ENCODE measurements at regions not wholly inside any gene's neighbourhood (a gene's known extent, or its start where the extent isn't known, plus 50 kb on each side); places are given as distances from the start of the nearest gene placed in this dataset.

- H3K9me3 Mint-ChIP-seq (ENCODE audit: insufficient read depth) = no peaks in the 10 kb centered on the region
- H3K4me3 Mint-ChIP-seq = no peak overlapping the region
- ATAC-seq (no peak), DNase-seq (no peak)
- no peaks in the 10 kb centered on the region for H3K27me3 Mint-ChIP-seq (ENCODE audit: low read depth)
- ChIA-PET CTCF (no interaction called here), POLR2A (no interaction called here)
- no peaks in the 10 kb centered on the region for H3K36me3 Mint-ChIP-seq (ENCODE audit: low read depth)
- no peak overlapping the region for H3K27ac Mint-ChIP-seq
- no peaks in the 10 kb centered on the region for H3K4me1 Mint-ChIP-seq (ENCODE audit: low read depth)
Measured at GRCh38 chr16:48885471-48885870, 275.5 kb upstream of the N4BP1 start.

- Mint-ChIP-seq H3K4me3 (no peak overlapping the region), H3K36me3 (ENCODE audit: low read depth) (no peaks in the 10 kb centered on the region), H3K9me3 (ENCODE audit: insufficient read depth) (no peaks in the 10 kb centered on the region), H3K27ac (no peak overlapping the region), H3K27me3 (ENCODE audit: low read depth) (no peaks in the 10 kb centered on the region), H3K4me1 (ENCODE audit: low read depth) (no peaks in the 10 kb centered on the region)
- DNase-seq (no peak), ATAC-seq (no peak)
- POLR2A ChIA-PET = no interaction called here
- CTCF ChIA-PET = no interaction called here
Measured at GRCh38 chr16:48881272-48881671, 271.3 kb upstream of the N4BP1 start.

DNA sequence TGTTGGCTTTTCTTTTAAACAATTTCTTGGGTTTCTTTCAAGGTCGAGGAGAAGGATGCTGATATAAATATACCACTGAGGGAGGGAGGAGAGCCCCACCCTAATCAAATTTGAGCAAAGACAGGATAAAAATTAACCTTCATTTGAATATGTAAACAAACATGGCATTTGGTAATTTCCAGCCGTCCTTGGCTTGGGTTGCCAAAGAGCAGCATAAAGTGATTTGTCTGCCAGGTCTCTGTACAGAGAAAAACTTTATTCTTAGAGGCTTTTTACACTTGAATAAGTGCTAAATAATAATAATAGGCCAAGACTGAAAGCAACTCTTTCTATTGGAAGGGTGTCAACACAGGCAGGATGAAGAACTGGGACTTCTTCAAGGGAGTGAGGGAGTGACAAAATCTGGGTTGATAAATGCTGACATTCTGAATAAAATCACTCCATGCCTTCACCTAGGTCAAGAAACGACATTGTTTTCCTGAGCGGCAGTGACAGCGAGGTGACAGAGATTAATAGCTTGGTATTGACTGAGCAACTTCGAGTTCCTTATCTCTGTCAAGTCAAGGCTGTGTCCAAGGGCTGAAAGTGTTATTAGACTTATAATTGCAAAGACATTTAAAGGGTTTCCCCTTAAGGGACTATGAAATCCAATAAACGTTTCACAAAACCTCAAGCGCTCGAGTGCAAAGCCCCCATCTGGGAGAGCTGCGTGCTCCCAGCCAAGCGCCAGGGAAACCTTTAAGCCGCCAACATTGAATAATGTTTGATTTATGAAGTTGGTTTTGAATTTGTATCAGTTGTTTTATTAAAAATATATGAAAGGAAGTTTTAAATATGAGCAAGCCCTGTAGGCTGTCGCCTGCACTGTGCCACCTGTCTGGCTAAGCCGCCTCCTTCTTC is 269.5 kb upstream of the N4BP1 start:
- Mint-ChIP-seq H3K27ac (no peak overlapping the region), H3K36me3 (ENCODE audit: low read depth) (no peaks in the 10 kb centered on the region), H3K4me1 (ENCODE audit: low read depth) (no peaks in the 10 kb centered on the region), H3K27me3 (ENCODE audit: low read depth) (no peaks in the 10 kb centered on the region), H3K4me3 (no peak overlapping the region), H3K9me3 (ENCODE audit: insufficient read depth) (no peaks in the 10 kb centered on the region)
- CTCF ChIA-PET = no interaction called here
- ATAC-seq = no peak
- DNase-seq = no peak
- POLR2A ChIA-PET = no interaction called here

- Mint-ChIP-seq H3K4me3 (no peak overlapping the region), H3K27me3 (ENCODE audit: low read depth) (no peaks in the 10 kb centered on the region), H3K36me3 (ENCODE audit: low read depth) (no peaks in the 10 kb centered on the region), H3K9me3 (ENCODE audit: insufficient read depth) (no peaks in the 10 kb centered on the region), H3K27ac (no peak overlapping the region), H3K4me1 (ENCODE audit: low read depth) (no peaks in the 10 kb centered on the region)
- CTCF ChIA-PET = no interaction called here
- ATAC-seq (no peak), DNase-seq (no peak)
- POLR2A ChIA-PET = no interaction called here
Measured at GRCh38 chr16:48877946-48878345, 268.0 kb upstream of the N4BP1 start.

- no peaks in the 10 kb centered on the region for H3K27me3 Mint-ChIP-seq (ENCODE audit: low read depth)
- no peaks in the 10 kb centered on the region for H3K36me3 Mint-ChIP-seq (ENCODE audit: low read depth)
- H3K9me3 Mint-ChIP-seq (ENCODE audit: insufficient read depth) = no peaks in the 10 kb centered on the region
- ChIA-PET POLR2A (no interaction called here), CTCF (no interaction called here)
- no peak for ATAC-seq
- H3K4me3 Mint-ChIP-seq = no peak overlapping the region
- no peak overlapping the region for H3K27ac Mint-ChIP-seq
- H3K4me1 Mint-ChIP-seq (ENCODE audit: low read depth) = no peaks in the 10 kb centered on the region
- no peak for DNase-seq
Measured at GRCh38 chr16:48870141-48870540, 260.2 kb upstream of the N4BP1 start.

DNA sequence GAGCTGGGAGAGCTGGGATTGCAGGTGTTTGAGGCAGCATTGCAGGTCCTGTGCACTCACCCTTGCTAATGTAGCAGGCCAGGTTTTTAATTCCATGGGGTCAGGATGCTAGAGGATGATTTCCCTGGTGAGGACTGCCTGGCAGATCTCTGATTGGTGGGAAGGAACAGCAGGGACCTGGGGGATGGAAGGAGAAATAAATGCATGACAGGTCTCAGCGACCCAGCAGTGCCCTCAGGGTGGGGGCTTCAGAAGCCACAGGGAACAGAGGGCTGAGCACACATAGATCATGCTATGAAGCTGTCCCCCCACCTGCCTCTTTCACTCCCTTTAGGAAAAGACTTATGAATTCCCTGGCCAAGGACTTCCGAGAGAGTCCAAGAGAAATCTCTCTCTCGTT is 255.5 kb upstream of the N4BP1 start:
- ATAC-seq = no peak
- H3K9me3 Mint-ChIP-seq (ENCODE audit: insufficient read depth) = no peaks in the 10 kb centered on the region
- no peak for DNase-seq
- H3K4me3 Mint-ChIP-seq = no peak overlapping the region
- ChIA-PET CTCF (no interaction called here), POLR2A (no interaction called here)
- H3K27ac Mint-ChIP-seq = no peak overlapping the region
- no peaks in the 10 kb centered on the region for H3K36me3 Mint-ChIP-seq (ENCODE audit: low read depth)
- no peaks in the 10 kb centered on the region for H3K4me1 Mint-ChIP-seq (ENCODE audit: low read depth)
- H3K27me3 Mint-ChIP-seq (ENCODE audit: low read depth) = no peaks in the 10 kb centered on the region

- H3K27ac Mint-ChIP-seq = no peak overlapping the region
- POLR2A ChIA-PET = no interaction called here
- no peaks in the 10 kb centered on the region for H3K27me3 Mint-ChIP-seq (ENCODE audit: low read depth)
- CTCF ChIA-PET = no interaction called here
- no peak for ATAC-seq
- no peaks in the 10 kb centered on the region for H3K4me1 Mint-ChIP-seq (ENCODE audit: low read depth)
- H3K4me3 Mint-ChIP-seq = no peak overlapping the region
- DNase-seq = no peak
- H3K9me3 Mint-ChIP-seq (ENCODE audit: insufficient read depth) = no peaks in the 10 kb centered on the region
- H3K36me3 Mint-ChIP-seq (ENCODE audit: low read depth) = no peaks in the 10 kb centered on the region
Measured at GRCh38 chr16:48864055-48864454, 254.1 kb upstream of the N4BP1 start.

DNA sequence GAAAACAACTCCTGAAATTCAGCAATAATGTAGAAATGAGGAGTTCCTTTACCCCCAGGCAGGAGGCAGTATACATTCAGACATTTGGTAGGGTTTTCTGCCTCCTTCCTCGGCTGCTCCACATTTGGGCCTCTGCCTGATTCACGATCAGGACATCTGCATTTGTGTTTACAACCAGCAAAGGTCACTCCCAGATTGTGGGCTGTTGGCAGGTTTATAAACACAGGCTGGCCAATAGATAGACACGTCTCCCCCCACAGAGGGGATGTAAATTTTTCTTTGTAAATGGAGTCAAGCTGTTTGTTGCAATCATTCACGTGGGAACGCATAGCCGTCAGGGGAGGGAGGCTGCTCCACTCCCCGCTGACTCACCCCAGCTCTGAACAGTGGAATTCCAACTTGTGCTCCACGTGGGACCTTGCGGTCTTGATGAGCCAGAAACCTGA is 252.1 kb upstream of the N4BP1 start:
- CTCF ChIA-PET = no interaction called here
- Mint-ChIP-seq H3K9me3 (ENCODE audit: insufficient read depth) (no peaks in the 10 kb centered on the region), H3K27ac (no peak overlapping the region)

GRCh38 chr16:48860341-48860740 is 250.4 kb upstream of the N4BP1 start:
- ChIA-PET CTCF (no interaction called here), POLR2A (no interaction called here)
- Mint-ChIP-seq H3K9me3 (ENCODE audit: insufficient read depth) (no peaks in the 10 kb centered on the region), H3K36me3 (ENCODE audit: low read depth) (no peaks in the 10 kb centered on the region), H3K27me3 (ENCODE audit: low read depth) (no peaks in the 10 kb centered on the region), H3K4me1 (ENCODE audit: low read depth) (no peaks in the 10 kb centered on the region), H3K4me3 (no peak overlapping the region), H3K27ac (no peak overlapping the region)
- ATAC-seq (no peak), DNase-seq (no peak)

More for the DNA sequence above, 252.1 kb upstream of the N4BP1 start:
- Mint-ChIP-seq H3K27me3 (ENCODE audit: low read depth) (no peaks in the 10 kb centered on the region), H3K36me3 (ENCODE audit: low read depth) (no peaks in the 10 kb centered on the region), H3K4me1 (ENCODE audit: low read depth) (no peaks in the 10 kb centered on the region), H3K4me3 (no peak overlapping the region)
- POLR2A ChIA-PET = no interaction called here
- DNase-seq (no peak), ATAC-seq (no peak)

- no peak overlapping the region for H3K4me3 Mint-ChIP-seq
- no peaks in the 10 kb centered on the region for H3K4me1 Mint-ChIP-seq (ENCODE audit: low read depth)
- no peak for DNase-seq
- no peaks in the 10 kb centered on the region for H3K36me3 Mint-ChIP-seq (ENCODE audit: low read depth)
- ChIA-PET CTCF (no interaction called here), POLR2A (no interaction called here)
- no peaks in the 10 kb centered on the region for H3K9me3 Mint-ChIP-seq (ENCODE audit: insufficient read depth)
- H3K27ac Mint-ChIP-seq = no peak overlapping the region
- no peaks in the 10 kb centered on the region for H3K27me3 Mint-ChIP-seq (ENCODE audit: low read depth)
- ATAC-seq = no peak
Measured at GRCh38 chr16:48852951-48853350, 243.0 kb upstream of the N4BP1 start.

DNA sequence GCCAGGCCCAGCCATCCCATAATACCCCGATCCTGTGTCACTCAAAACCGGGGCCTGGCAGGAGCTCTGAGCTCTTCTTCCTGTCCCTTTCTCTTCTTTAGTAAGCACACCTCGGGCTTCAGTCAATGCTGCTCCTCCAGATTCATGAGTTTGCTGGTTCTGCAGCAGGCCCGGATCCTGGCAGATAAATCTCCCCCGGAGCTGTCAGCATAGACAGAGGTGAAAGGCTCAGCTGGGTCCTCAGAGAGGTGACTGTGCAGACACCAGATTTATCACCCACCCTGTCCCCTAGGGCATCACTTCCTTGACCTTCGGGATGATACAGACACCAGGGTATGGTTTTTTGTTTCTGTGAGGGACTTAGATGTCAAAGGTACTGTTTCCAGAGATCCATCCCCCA is 242.5 kb upstream of the N4BP1 start:
- POLR2A ChIA-PET = no interaction called here
- no peaks in the 10 kb centered on the region for H3K4me1 Mint-ChIP-seq (ENCODE audit: low read depth)
- no peak for ATAC-seq
- no peaks in the 10 kb centered on the region for H3K9me3 Mint-ChIP-seq (ENCODE audit: insufficient read depth)
- DNase-seq = no peak
- H3K36me3 Mint-ChIP-seq (ENCODE audit: low read depth) = no peaks in the 10 kb centered on the region
- CTCF ChIA-PET = no interaction called here
- H3K27ac Mint-ChIP-seq = no peak overlapping the region
- no peak overlapping the region for H3K4me3 Mint-ChIP-seq
- H3K27me3 Mint-ChIP-seq (ENCODE audit: low read depth) = no peaks in the 10 kb centered on the region

- ChIA-PET POLR2A (no interaction called here), CTCF (no interaction called here)
Measured at GRCh38 chr16:48850097-48850770, 240.3 kb upstream of the N4BP1 start.

DNA sequence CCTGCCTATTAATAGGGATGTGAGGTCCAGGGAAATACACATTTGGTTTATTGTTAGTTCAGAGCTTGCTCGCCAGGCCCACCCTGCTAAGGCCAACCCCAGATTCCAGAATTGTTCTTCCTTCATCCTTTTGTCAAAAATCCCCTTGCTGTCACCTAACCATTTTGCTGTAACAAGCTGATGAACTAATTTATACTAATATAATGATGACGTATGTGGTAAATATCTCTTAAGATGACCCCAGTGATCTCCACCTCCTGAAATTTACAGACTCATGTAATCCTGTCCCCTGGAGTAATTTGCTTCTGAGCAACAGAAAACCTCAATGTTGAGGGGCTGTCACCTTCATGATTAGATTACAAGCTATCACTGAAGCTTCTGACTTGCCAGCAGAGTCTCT is 236.3 kb upstream of the N4BP1 start:
- Mint-ChIP-seq H3K4me1 (ENCODE audit: low read depth) (no peaks in the 10 kb centered on the region), H3K27me3 (ENCODE audit: low read depth) (no peaks in the 10 kb centered on the region), H3K27ac (no peak overlapping the region), H3K36me3 (ENCODE audit: low read depth) (no peaks in the 10 kb centered on the region), H3K9me3 (ENCODE audit: insufficient read depth) (no peaks in the 10 kb centered on the region), H3K4me3 (no peak overlapping the region)
- ATAC-seq = no peak
- no peak for DNase-seq
- ChIA-PET CTCF (no interaction called here), POLR2A (no interaction called here)

More at GRCh38 chr16:48850097-48850770, 240.3 kb upstream of the N4BP1 start:
- H3K4me3 Mint-ChIP-seq = no peak overlapping the region
- ATAC-seq (no peak), DNase-seq (no peak)
- no peaks in the 10 kb centered on the region for H3K9me3 Mint-ChIP-seq (ENCODE audit: insufficient read depth)
- H3K4me1 Mint-ChIP-seq (ENCODE audit: low read depth) = no peaks in the 10 kb centered on the region
- no peaks in the 10 kb centered on the region for H3K36me3 Mint-ChIP-seq (ENCODE audit: low read depth)
- no peaks in the 10 kb centered on the region for H3K27me3 Mint-ChIP-seq (ENCODE audit: low read depth)
- no peak overlapping the region for H3K27ac Mint-ChIP-seq

Data from activated CD8-positive, alpha-beta T cell treated with anti-CD3 and anti-CD28 coated beads, Interleukin-2, amount 10 ng/mL, durations not matched to agents 7 days and 5 days (primary cell).